A673 (cell line): ENCODE measurements at regions not wholly inside any gene's neighbourhood (a gene's known extent, or its start where the extent isn't known, plus 50 kb on each side); places are given as distances from the start of the nearest gene placed in this dataset.

Source experiments
- BruUV-seq: library from RNA; stranded (reverse); fragments of 400-500 nt; replicated peaks from 2 replicates; lab custom pipeline; 2021; lab: Mats Ljungman, UMichigan
- CTCF ChIA-PET: fragments of 300-600 bp; sonication (Branson Sonifier 250); formaldehyde crosslinking; loops from one replicate; lab custom pipeline; 2022; ENCODE audit warnings: antibody characterized with exemption; lab: Charles Lee
- POLR2A ChIA-PET: fragments of 300-600 bp; sonication (Branson Sonifier 250); formaldehyde crosslinking; loops from one replicate; lab custom pipeline; 2022; ENCODE audit warnings: antibody characterized with exemption; ENCODE audit not compliant: low non-redundant PET; lab: Charles Lee
- DNase-seq: peaks from one replicate; pipeline ENCODE4 v3.0.0-alpha.2; 2015; ENCODE audit warnings: low spot score
- H3K27ac ChIP-seq: fragments of 200-600 bp; sonication (generic); 2 replicates; pipeline ENCODE4 v1.5.1; 2016; ENCODE audit warnings: mixed run types, low read depth, mild to moderate bottlenecking, mixed read lengths, antibody characterized with exemption, low read length; ENCODE audit not compliant: poor library complexity, severe bottlenecking
- H3K27me3 ChIP-seq: fragments of 200-600 bp; sonication (generic); replicated peaks from 2 replicates; pipeline ENCODE4 v1.6.1; 2017; ENCODE audit warnings: mixed run types, low read depth, mild to moderate bottlenecking, mixed read lengths, antibody characterized with exemption, low read length; ENCODE audit not compliant: insufficient read depth, poor library complexity
- H3K36me3 ChIP-seq: fragments of 200-600 bp; sonication (generic); 2 replicates; pipeline ENCODE4 v1.6.1; 2016; ENCODE audit warnings: mixed run types, mild to moderate bottlenecking, mixed read lengths, antibody characterized with exemption, low read length; ENCODE audit not compliant: insufficient read depth, poor library complexity, severe bottlenecking
- H3K4me1 ChIP-seq: fragments of 200-600 bp; sonication (generic); 2 replicates; pipeline ENCODE4 v1.6.1; 2017; ENCODE audit warnings: mixed run types, mild to moderate bottlenecking, mixed read lengths, antibody characterized with exemption, low read length; ENCODE audit not compliant: insufficient read depth, poor library complexity, severe bottlenecking
- H3K4me3 ChIP-seq: fragments of 200-600 bp; sonication (generic); 2 replicates; pipeline ENCODE4 v1.5.1; 2016; ENCODE audit warnings: low read depth, mixed run types, mild to moderate bottlenecking, mixed read lengths, low read length; ENCODE audit not compliant: poor library complexity, severe bottlenecking
- H3K9me3 ChIP-seq: fragments of 200-600 bp; sonication (generic); 2 replicates; pipeline ENCODE4 v1.6.1; 2016; ENCODE audit warnings: mixed run types, low read depth, mild to moderate bottlenecking, mixed read lengths, antibody characterized with exemption, low read length; ENCODE audit not compliant: poor library complexity, severe bottlenecking
- EZH2 ChIP-seq: fragments of 200-600 bp; sonication (generic); IDR thresholded peaks from 2 replicates; pipeline ENCODE4 v1.6.1; 2017; ENCODE audit warnings: borderline replicate concordance, low read depth, mild to moderate bottlenecking, mixed read lengths, antibody characterized with exemption, low read length; ENCODE audit not compliant: poor library complexity, severe bottlenecking
- intact Hi-C: fragments of 100-400 bp; cut with micrococcal nuclease; formaldehyde crosslinking; loops from one replicate; pipeline ENCODE4 v1.10.0; 2022; ENCODE audit not compliant: unreplicated experiment
- TF ChIP-seq, protein P1 (sequence below): fragments of 300-800, 200-600 bp; sonication (generic); conservative IDR thresholded peaks from 2 replicates; pipeline ENCODE4 v1.5.1; 2017; ENCODE audit warnings: low read depth, mild to moderate bottlenecking, antibody characterized with exemption, low read length, moderate library complexity, mixed read lengths

DNA sequence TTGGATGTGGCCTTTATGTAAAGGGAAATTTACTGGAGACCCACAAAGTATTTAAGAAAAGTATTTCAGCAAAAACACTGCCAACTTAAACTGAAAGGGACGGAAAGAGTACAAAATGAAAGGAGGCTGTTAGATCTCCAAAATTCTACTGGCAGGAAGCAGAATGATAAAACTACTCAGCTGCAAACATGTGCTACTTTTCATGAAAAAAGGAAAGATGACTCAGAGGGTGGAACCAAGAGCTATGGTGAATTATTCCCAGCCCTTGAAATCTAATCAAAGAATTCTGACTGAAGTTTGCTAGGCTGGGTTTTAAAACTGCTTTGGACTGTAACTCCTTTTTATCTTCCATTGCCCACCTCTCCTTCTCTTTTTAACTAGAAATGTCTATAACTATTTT lies 58.6 kb upstream of the ZBED3 start:
- peak; percentile 51 for DNase-seq
- Histone ChIP-seq H3K9me3 (no peaks in the 10 kb centered on the region), H3K27ac (no peak overlapping the region), H3K4me1 (no peaks in the 10 kb centered on the region), H3K36me3 (no peaks in the 10 kb centered on the region), H3K4me3 (no peak overlapping the region), H3K27me3 (no peaks in the 10 kb centered on the region)
- BruUV-seq: no TSS peak
- POLR2A ChIA-PET: no interaction called here
- intact Hi-C loops: loop anchor here (5.0 to 10.0 kb wide), 3 partner anchors 92 to 289 kb away; no protein-coding TSS in a partner anchor
- no peak for TF ChIP-seq EZH2
- TF ChIP-seq, protein P1, sequence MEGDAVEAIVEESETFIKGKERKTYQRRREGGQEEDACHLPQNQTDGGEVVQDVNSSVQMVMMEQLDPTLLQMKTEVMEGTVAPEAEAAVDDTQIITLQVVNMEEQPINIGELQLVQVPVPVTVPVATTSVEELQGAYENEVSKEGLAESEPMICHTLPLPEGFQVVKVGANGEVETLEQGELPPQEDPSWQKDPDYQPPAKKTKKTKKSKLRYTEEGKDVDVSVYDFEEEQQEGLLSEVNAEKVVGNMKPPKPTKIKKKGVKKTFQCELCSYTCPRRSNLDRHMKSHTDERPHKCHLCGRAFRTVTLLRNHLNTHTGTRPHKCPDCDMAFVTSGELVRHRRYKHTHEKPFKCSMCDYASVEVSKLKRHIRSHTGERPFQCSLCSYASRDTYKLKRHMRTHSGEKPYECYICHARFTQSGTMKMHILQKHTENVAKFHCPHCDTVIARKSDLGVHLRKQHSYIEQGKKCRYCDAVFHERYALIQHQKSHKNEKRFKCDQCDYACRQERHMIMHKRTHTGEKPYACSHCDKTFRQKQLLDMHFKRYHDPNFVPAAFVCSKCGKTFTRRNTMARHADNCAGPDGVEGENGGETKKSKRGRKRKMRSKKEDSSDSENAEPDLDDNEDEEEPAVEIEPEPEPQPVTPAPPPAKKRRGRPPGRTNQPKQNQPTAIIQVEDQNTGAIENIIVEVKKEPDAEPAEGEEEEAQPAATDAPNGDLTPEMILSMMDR: no peak
- CTCF ChIA-PET: no interaction called here

DNA sequence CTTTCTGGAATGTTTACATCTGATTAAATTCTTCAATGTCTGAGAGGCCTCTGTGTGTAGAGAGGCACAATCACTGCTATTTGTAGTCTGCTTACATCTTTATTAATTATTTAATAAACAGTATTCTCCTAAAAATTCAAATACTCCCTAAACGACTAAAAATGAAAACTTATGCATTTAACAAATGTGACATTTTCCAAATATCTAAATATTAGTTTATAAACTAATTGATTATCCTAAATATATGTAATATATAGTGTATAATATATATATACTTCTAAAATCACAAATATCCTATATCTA lies 57.7 kb upstream of the ZBED3 start:
- CTCF ChIA-PET: no interaction called here
- no peak for TF ChIP-seq EZH2
- TF ChIP-seq, protein P1: no peak
- no peak overlapping the region for H3K4me3 ChIP-seq
- H3K36me3 ChIP-seq: no peaks in the 10 kb centered on the region
- H3K4me1 ChIP-seq: no peaks in the 10 kb centered on the region
- POLR2A ChIA-PET: no interaction called here
- intact Hi-C loops: loop anchor here (5.0 to 10.0 kb wide), 4 partner anchors 93 to 348 kb away; partner anchors contain the start of gene WDR41
- H3K27me3 ChIP-seq: no peaks in the 10 kb centered on the region
- no peaks in the 10 kb centered on the region for H3K9me3 ChIP-seq
- BruUV-seq: no TSS peak
- no peak for DNase-seq
- H3K27ac ChIP-seq: no peak overlapping the region

DNA sequence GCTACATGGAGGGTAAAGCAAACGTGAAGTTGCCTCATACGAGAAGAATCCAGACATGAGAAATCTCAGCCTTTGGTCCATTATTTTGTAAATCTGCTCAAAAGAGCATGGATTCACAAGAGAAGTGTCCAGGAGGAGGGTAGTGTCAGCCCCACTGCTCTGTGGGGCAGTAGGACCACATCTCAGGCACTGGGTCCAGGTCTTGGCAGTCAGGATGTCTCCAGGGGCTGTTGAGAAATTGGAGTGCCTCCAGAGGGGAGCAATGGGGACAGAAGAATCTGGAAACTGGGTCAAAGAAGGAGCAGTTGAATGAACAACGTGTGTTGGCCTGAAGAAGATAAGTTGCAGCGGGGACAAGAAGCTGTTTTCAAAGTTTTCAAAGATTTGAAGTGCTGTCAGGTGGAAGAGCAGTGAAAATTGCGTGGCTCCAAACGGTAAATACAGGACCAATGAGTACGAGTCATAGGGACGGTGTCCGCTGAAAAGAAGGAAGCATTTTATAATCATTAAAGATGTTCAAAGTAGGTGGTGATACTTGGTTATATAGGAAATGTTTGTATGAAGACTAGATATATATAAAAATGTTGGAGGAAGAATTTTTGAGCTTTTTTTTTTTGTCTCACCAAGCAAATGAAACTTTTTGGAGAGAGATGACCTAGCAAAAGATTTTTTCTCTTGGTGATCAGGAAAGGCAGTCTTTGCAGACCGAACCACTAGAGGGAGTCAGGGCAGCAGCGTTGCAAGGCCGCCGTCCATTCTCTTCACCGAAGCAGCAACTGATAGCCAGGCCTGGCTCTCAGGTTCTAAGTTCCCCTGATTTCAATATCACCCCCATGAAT lies 57.1 kb upstream of the ZBED3 start:
- H3K36me3 ChIP-seq: no peaks in the 10 kb centered on the region
- intact Hi-C loops: loop anchor here (5.0 to 10.0 kb wide), 3 partner anchors 279 to 348 kb away; partner anchors contain the start of gene WDR41
- peak; percentile 76 for DNase-seq
- ChIA-PET CTCF (interaction anchor here (0.6 kb wide), 1 partner anchor 145 kb away, joined by 4 read pairs; no protein-coding TSS in a partner anchor), POLR2A (no interaction called here)
- H3K9me3 ChIP-seq: no peaks in the 10 kb centered on the region
- BruUV-seq: no TSS peak
- TF ChIP-seq, protein P1: peak; percentile 88
- no peak for TF ChIP-seq EZH2
- no peaks in the 10 kb centered on the region for H3K27me3 ChIP-seq
- no peak overlapping the region for H3K4me3 ChIP-seq
- no peak overlapping the region for H3K27ac ChIP-seq
- H3K4me1 ChIP-seq: no peaks in the 10 kb centered on the region
